ENCODE measurements at regions not wholly inside any gene's neighbourhood (a gene's known extent, or its start where the extent isn't known, plus 50 kb on each side); places are given as distances from the start of the nearest gene placed in this dataset.
"Not testable (repeated sequence)": the region's sequence is repeated elsewhere in the genome, so short reads cannot be mapped to it uniquely, and the experiment has no call there.

- no peak for DNase-seq (ENCODE audit: low spot score)
These were observed 388.7 kb downstream of the PTPRU start for GRCh38 chr1:29625084-29625420.

GRCh38 chr1:29624320-29625083 lies 388.2 kb downstream of the PTPRU start:
- DNase-seq (ENCODE audit: low spot score) = no peak

- no peak for DNase-seq (ENCODE audit: low spot score)
These were observed 387.2 kb downstream of the PTPRU start for GRCh38 chr1:29623501-29623900.

GRCh38 chr1:29621826-29622435 lies 385.6 kb downstream of the PTPRU start:
- DNase-seq (ENCODE audit: low spot score) = no peak

GRCh38 chr1:29620631-29621030 lies 384.3 kb downstream of the PTPRU start:
- DNase-seq (ENCODE audit: low spot score) = no peak

GRCh38 chr1:29607236-29607635 lies 370.9 kb downstream of the PTPRU start:
- no peak for DNase-seq (ENCODE audit: low spot score)

- DNase-seq (ENCODE audit: low spot score) = not testable (repeated sequence)
These were observed 368.5 kb downstream of the PTPRU start for GRCh38 chr1:29604796-29605195.

- no peak for DNase-seq (ENCODE audit: low spot score)
These were observed 367.3 kb downstream of the PTPRU start for GRCh38 chr1:29603622-29604021.

GRCh38 chr1:29602203-29602602 lies 365.9 kb downstream of the PTPRU start:
- no peak for DNase-seq (ENCODE audit: low spot score)

GRCh38 chr1:29601021-29601420 lies 364.7 kb downstream of the PTPRU start:
- DNase-seq (ENCODE audit: low spot score) = no peak

GRCh38 chr1:29599826-29600225 lies 363.5 kb downstream of the PTPRU start:
- DNase-seq (ENCODE audit: low spot score) = no peak

- no peak for DNase-seq (ENCODE audit: low spot score)
These were observed 362.7 kb downstream of the PTPRU start for GRCh38 chr1:29599071-29599470.

GRCh38 chr1:29597861-29598260 lies 361.5 kb downstream of the PTPRU start:
- DNase-seq (ENCODE audit: low spot score) = no peak

GRCh38 chr1:29593601-29594382 lies 357.5 kb downstream of the PTPRU start:
- DNase-seq (ENCODE audit: low spot score) = no peak

- DNase-seq (ENCODE audit: low spot score) = no peak
These were observed 356.4 kb downstream of the PTPRU start for GRCh38 chr1:29592731-29593130.

GRCh38 chr1:29592261-29592615 lies 355.9 kb downstream of the PTPRU start:
- DNase-seq (ENCODE audit: low spot score) = no peak

GRCh38 chr1:29591601-29592260 lies 355.4 kb downstream of the PTPRU start:
- DNase-seq (ENCODE audit: low spot score) = no peak

GRCh38 chr1:29590583-29591565 lies 354.6 kb downstream of the PTPRU start:
- no peak for DNase-seq (ENCODE audit: low spot score)

GRCh38 chr1:29589716-29590115 lies 353.4 kb downstream of the PTPRU start:
- DNase-seq (ENCODE audit: low spot score) = not testable (repeated sequence)

GRCh38 chr1:29586991-29587745 lies 350.8 kb downstream of the PTPRU start:
- DNase-seq (ENCODE audit: low spot score) = no peak

GRCh38 chr1:29586215-29586614 lies 349.9 kb downstream of the PTPRU start:
- no peak for DNase-seq (ENCODE audit: low spot score)
